Mucosa of descending colon (tissue), 3 donors: ENCODE measurements at regions not wholly inside any gene's neighbourhood (a gene's known extent, or its start where the extent isn't known, plus 50 kb on each side); places are given as distances from the start of the nearest gene placed in this dataset.

ENCODE experiments used
- ATAC-seq: fragments of 200-7000 bp; cut with Tn5 transposase; one replicate; pipeline ENCODE4 v1.9.1; 2020; ENCODE audit warnings: mild to moderate bottlenecking, moderate library complexity
- DNase-seq, 3 donors: peaks; one replicate each; pipeline ENCODE4 v3.0.0-alpha.2; 2020
- H3K36me3 ChIP-seq: fragments of 200-600 bp; one replicate; pipeline ENCODE4 v1.8.0; 2021; ENCODE audit warnings: low read depth, mild to moderate bottlenecking
- H3K4me1 ChIP-seq: fragments of 200-600 bp; one replicate; pipeline ENCODE4 v1.8.0; 2021; ENCODE audit warnings: low read depth, mild to moderate bottlenecking
- H3K4me3 ChIP-seq: fragments of 200-600 bp; one replicate; pipeline ENCODE4 v1.8.0; 2021; ENCODE audit warnings: mild to moderate bottlenecking
- H3K9me3 ChIP-seq: fragments of 200-600 bp; one replicate; pipeline ENCODE4 v1.8.0; 2021; ENCODE audit warnings: mild to moderate bottlenecking
- CTCF ChIP-seq: fragments of 200-600 bp; IDR thresholded peaks from one replicate; pipeline ENCODE4 v1.8.0; 2022; ENCODE audit warnings: antibody characterized with exemption, mild to moderate bottlenecking
- intact Hi-C, 2 donors: fragments of 100-400 bp; cut with DNase I in 1 of 2; cut with micrococcal nuclease in 1 of 2; formaldehyde crosslinking; loops; one replicate each; pipeline versions ENCODE4 v1.11.0 to v1.11.1; 2022; cut with DNase I, micrococcal nuclease
- donor health status: DM: no; HTN: no; CAD: no; lungs with moderate emphysema.
- donor health status: DM: no; HTN: no; CAD: no.
- donor health status: DM: no; HTN: yes; CAD: no.

GRCh38 chr13:79745081-79745480, 264.1 kb downstream of the NDFIP2 start:
- no peak overlapping the region for H3K4me3 ChIP-seq
- H3K9me3 ChIP-seq: no peaks in the 10 kb centered on the region
- H3K4me1 ChIP-seq: no peaks in the 10 kb centered on the region
- no peak for TF ChIP-seq CTCF
- DNase-seq (no peak), ATAC-seq (no peak)
- intact Hi-C loops: no loop called here
- H3K36me3 ChIP-seq: no peaks in the 10 kb centered on the region

GRCh38 chr13:79742923-79743322, 262.0 kb downstream of the NDFIP2 start:
- no peak for TF ChIP-seq CTCF
- H3K4me3 ChIP-seq: no peak overlapping the region
- DNase-seq (no peak), ATAC-seq (no peak)
- H3K36me3 ChIP-seq: no peaks in the 10 kb centered on the region
- no peaks in the 10 kb centered on the region for H3K9me3 ChIP-seq
- H3K4me1 ChIP-seq: no peaks in the 10 kb centered on the region
- intact Hi-C loops: no loop called here

- no peaks in the 10 kb centered on the region for H3K4me1 ChIP-seq
- intact Hi-C loops: no loop called here
- ATAC-seq: no peak
- no peak for DNase-seq
- no peak overlapping the region for H3K4me3 ChIP-seq
- no peaks in the 10 kb centered on the region for H3K9me3 ChIP-seq
- TF ChIP-seq CTCF: no peak
- H3K36me3 ChIP-seq: no peaks in the 10 kb centered on the region
Measured at GRCh38 chr13:79740991-79741390, 260.0 kb downstream of the NDFIP2 start.

- Histone ChIP-seq H3K36me3 (no peaks in the 10 kb centered on the region), H3K4me1 (no peaks in the 10 kb centered on the region), H3K4me3 (no peak overlapping the region), H3K9me3 (no peaks in the 10 kb centered on the region)
- TF ChIP-seq CTCF: no peak
- intact Hi-C loops: no loop called here
- ATAC-seq (no peak), DNase-seq (no peak)
Measured at GRCh38 chr13:79736356-79736755, 255.4 kb downstream of the NDFIP2 start.

GRCh38 chr13:79735228-79735627, 254.3 kb downstream of the NDFIP2 start:
- no peak for TF ChIP-seq CTCF
- no peak for DNase-seq
- no peak for ATAC-seq
- intact Hi-C loops: no loop called here
- Histone ChIP-seq H3K4me1 (no peaks in the 10 kb centered on the region), H3K4me3 (no peak overlapping the region), H3K9me3 (no peaks in the 10 kb centered on the region), H3K36me3 (no peaks in the 10 kb centered on the region)

GRCh38 chr13:79727086-79727485, 246.1 kb downstream of the NDFIP2 start:
- H3K36me3 ChIP-seq: no peaks in the 10 kb centered on the region
- H3K4me1 ChIP-seq: peaks cover 11% of the 10 kb centered on the region
- H3K4me3 ChIP-seq: no peak overlapping the region
- DNase-seq (no peak), ATAC-seq (no peak)
- intact Hi-C loops: no loop called here
- TF ChIP-seq CTCF: no peak
- H3K9me3 ChIP-seq: no peaks in the 10 kb centered on the region
